ENCODE measurements at regions not wholly inside any gene's neighbourhood (a gene's known extent, or its start where the extent isn't known, plus 50 kb on each side); places are given as distances from the start of the nearest gene placed in this dataset.

DNA sequence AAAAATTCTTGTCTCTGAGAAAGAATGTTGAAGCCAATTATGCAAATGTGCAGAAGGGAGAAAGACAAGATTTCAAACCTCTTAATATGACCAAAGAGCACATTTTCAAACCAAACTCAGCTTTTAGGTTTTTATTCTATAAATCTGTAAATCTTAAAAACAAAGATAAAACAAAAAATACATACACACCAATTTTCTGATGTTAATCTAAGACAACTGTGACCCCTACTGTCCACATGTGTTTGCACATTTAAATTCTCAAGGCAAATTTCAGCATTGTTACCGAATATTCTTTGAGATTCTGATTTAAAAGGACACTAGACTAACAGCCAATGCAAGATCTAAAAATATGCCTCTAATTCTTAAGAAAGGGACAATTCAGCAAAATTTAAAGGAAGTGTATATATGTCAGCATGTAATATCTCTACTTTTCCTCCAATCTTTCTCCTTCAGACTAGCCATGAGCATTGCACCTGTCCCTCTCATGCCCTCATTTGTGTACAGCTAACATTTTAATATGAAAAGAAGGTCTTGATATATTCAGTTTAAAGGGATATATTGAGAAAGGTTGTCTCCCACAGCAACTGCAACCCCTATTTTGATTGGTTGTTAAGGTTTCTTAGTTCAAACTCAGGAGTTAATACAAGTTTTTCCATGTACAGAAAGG lies 417.9 kb downstream of the IPMK start:
- H3K27me3 Mint-ChIP-seq = no peaks in the 10 kb centered on the region

DNA sequence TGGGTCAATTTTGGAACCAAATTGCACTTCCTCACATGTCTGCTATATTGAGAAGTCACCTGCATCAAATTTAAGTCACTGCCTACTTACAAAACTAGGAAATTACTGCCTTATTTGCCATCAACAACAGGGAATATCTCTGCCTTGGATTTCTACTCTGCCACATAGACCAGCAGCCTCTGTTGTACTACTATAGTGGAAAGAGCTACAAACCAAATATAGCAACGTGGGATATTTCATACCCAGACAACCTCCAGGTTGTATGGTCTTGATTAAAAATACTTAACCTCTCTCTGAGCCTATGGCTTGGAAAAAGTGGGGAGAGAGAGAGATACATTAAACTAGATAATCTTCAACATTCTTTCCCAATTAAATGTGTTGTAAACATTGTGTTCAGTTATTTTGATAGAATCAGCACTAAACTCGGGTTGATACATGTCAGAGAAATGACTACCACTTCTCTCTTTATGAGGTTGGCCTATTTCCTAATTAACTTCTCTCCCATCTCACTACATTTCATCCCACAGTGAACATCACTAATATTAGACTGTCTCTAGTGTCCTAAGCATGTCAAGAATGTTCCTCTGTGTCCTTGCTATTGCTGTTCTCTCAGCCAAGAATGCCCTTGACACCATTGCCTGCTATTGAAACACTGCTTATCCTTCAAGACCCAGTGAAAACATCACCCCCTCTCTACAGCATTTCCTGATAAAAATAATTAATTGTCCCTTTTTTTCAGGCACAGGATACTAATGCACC lies 421.2 kb downstream of the IPMK start:
- H3K4me3 Mint-ChIP-seq = no peak overlapping the region
- H3K27me3 Mint-ChIP-seq = no peaks in the 10 kb centered on the region
- H3K27ac Mint-ChIP-seq = no peak overlapping the region
- no peaks in the 10 kb centered on the region for H3K4me1 Mint-ChIP-seq
- DNase-seq = no peak
- H3K9me3 Mint-ChIP-seq = no peaks in the 10 kb centered on the region
- no peaks in the 10 kb centered on the region for H3K36me3 Mint-ChIP-seq

More for the DNA sequence above, 417.9 kb downstream of the IPMK start:
- H3K27ac Mint-ChIP-seq = no peak overlapping the region
- no peaks in the 10 kb centered on the region for H3K4me1 Mint-ChIP-seq
- no peak for DNase-seq
- no peak overlapping the region for H3K4me3 Mint-ChIP-seq
- H3K36me3 Mint-ChIP-seq = no peaks in the 10 kb centered on the region
- H3K9me3 Mint-ChIP-seq = no peaks in the 10 kb centered on the region

DNA sequence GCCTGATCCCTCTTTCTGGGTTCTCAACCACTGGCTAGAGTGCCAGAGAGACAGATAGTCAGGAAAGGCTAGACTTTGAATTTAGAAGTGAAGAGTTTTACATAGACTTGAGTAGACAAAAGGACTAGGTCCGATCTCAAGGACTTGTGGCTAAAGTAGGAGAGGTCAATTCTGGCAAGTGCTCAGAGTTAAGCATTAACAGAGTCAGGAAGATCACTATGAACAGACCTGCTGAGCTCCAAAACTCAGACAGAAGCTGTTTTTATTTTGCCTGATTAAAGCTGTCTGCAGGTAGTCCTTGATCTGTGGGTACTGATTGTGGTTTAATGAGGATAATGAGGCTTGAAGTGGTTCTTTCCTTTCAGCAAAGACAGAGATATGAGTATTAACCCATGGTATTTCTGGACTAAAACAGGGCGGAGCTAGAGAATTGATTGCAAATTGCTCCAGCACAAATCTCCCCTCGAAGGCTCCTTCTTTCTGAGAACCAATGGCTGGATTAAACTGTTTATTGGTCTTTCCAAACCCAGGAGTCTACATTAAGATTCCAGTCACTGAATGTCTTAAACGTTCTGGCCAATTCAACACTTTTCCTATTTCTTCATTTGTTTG lies 423.2 kb downstream of the IPMK start:
- Mint-ChIP-seq H3K27ac (no peak overlapping the region), H3K27me3 (no peaks in the 10 kb centered on the region), H3K4me3 (no peak overlapping the region), H3K36me3 (no peaks in the 10 kb centered on the region), H3K9me3 (no peaks in the 10 kb centered on the region), H3K4me1 (no peaks in the 10 kb centered on the region)
- DNase-seq = no peak

DNA sequence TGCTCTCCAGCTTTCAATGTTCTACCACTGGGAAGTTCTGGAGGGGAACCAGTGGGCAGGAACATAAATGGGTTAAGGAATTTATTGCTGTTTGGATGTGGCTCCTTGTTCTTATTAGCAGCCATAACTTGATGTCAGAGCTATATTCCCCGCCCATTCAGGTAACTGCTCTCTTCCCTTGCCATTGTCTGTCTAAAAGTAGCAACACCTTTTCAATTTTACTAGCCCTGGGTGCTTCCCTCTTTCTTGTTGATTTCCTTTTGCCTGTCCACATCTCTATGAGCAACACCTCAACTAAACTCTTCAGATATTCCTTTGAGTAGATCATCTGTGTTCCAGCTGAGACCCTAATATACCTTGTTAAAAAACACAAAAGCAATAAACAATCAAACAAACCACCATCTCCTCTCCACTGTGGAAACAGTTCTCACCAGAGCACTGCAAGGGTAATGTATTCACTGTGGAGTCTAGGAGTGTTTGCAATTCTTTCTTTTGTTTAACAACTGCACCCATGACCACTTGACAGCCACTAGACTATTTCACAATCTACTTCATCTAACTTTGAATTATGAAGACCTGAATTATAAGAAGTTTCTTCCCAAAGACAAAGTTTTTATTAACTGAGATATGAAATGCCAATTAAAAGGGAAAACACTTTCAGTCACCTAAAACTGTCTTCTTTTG lies 436.7 kb downstream of the IPMK start:
- H3K4me3 Mint-ChIP-seq = no peak overlapping the region
- no peaks in the 10 kb centered on the region for H3K9me3 Mint-ChIP-seq
- no peak overlapping the region for H3K27ac Mint-ChIP-seq
- no peaks in the 10 kb centered on the region for H3K27me3 Mint-ChIP-seq
- no peaks in the 10 kb centered on the region for H3K36me3 Mint-ChIP-seq
- no peak for DNase-seq
- no peaks in the 10 kb centered on the region for H3K4me1 Mint-ChIP-seq

DNA sequence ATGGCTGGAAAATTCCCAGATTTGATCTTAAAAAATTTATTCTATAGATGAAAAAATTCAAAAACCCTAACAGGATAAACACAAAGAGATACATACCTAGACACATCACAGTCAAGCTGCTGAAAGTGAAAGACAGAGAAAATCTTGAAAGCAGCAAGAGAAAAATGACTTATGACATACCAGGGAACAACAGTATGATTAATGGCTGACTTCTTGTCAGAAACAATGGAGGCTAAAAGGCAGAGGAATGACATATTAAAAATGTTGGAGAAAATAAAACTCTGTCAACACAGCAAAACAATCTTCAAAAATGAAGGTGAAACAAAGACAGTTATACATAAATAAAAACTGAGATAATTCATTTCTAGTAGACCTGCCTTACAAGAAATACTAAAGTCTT lies 442.7 kb downstream of the IPMK start:
- H3K27ac Mint-ChIP-seq = no peak overlapping the region
- no peaks in the 10 kb centered on the region for H3K27me3 Mint-ChIP-seq
- H3K4me3 Mint-ChIP-seq = no peak overlapping the region
- no peaks in the 10 kb centered on the region for H3K9me3 Mint-ChIP-seq
- H3K36me3 Mint-ChIP-seq = no peaks in the 10 kb centered on the region
- H3K4me1 Mint-ChIP-seq = no peaks in the 10 kb centered on the region
- no peak for DNase-seq

DNA sequence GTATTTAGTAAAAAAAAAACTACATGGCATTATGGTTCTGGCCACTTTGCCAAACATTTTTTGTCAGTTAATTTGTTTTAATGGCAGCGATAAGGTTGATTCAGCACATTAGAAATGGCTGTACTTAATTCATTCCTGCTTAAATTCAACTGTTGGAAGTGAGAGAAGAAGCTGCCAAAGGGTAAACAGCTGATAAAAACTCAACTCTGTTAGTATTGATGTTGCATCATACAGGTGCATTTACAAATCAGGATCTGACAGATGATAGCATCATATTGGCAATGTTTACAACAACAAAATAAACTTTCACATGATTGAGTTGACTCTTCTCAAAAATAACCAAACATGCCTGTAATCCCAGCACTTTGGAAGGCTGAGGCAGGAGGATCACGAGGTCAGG lies 444.3 kb downstream of the IPMK start:
- no peak overlapping the region for H3K27ac Mint-ChIP-seq
- no peaks in the 10 kb centered on the region for H3K4me1 Mint-ChIP-seq
- no peaks in the 10 kb centered on the region for H3K36me3 Mint-ChIP-seq
- no peak overlapping the region for H3K4me3 Mint-ChIP-seq
- H3K27me3 Mint-ChIP-seq = no peaks in the 10 kb centered on the region
- DNase-seq = no peak
- no peaks in the 10 kb centered on the region for H3K9me3 Mint-ChIP-seq

DNA sequence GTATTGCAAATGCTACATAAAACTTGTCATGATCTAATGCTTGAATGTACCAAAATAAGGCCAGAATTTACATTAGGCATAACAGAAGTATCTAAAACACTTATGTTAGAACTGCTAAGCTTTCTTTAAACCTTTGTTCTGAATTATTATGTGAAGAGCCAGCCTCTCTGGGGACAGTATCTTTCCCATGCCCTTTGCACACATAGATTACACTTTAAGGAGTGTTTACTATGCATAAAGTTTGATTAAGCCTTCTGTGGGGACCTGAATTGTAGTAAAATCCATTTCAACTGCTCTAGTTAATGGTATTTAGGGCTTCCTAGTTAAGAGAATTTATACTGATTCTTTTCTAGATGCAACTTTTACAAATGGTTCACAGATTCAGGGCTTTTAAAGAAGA lies 444.7 kb downstream of the IPMK start:
- Mint-ChIP-seq H3K27ac (no peak overlapping the region), H3K4me1 (no peaks in the 10 kb centered on the region), H3K27me3 (no peaks in the 10 kb centered on the region), H3K4me3 (no peak overlapping the region), H3K36me3 (no peaks in the 10 kb centered on the region), H3K9me3 (no peaks in the 10 kb centered on the region)
- DNase-seq = no peak

DNA sequence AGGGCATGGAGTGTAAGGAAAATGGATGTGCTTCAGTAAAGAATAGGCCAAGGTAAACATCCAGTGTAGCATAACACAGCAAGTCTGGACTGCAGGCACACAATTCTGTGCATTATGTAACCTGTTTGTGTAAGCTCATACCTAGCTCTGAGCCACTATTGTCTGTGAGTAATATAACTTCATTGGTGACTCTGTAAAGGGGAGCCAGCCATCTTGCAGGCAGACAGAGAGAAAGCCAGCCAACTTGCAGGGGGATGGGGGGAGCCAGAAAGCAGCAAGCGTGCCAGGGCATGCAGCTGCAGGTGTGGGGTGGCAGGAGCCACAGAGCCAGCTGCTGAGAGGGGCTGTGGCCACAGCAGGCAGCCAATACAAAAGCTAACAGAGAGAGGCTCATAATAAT lies 449.2 kb downstream of the IPMK start:
- H3K36me3 Mint-ChIP-seq = no peaks in the 10 kb centered on the region
- no peak overlapping the region for H3K4me3 Mint-ChIP-seq
- H3K27me3 Mint-ChIP-seq = no peaks in the 10 kb centered on the region
- no peaks in the 10 kb centered on the region for H3K4me1 Mint-ChIP-seq
- H3K9me3 Mint-ChIP-seq = no peaks in the 10 kb centered on the region
- H3K27ac Mint-ChIP-seq = no peak overlapping the region
- no peak for DNase-seq

DNA sequence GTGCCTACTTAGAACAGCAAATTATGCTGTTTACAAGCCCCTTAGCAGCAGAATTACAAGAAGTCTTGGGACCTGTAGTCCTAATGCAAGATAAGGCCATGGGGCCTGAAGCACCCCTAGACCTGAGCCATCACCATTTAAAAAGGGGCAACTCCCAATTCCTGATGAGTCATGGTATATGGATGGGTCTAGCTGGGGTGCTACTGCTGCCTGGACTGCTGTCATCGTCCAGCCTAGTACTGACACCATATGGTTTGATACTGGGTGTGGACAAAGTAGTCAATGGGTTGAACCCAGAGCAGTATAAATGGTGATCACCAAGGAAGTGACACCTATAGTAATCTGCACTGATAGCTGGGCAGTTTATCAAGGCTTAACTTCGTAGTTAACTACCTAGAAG lies 450.0 kb downstream of the IPMK start:
- Mint-ChIP-seq H3K9me3 (no peaks in the 10 kb centered on the region), H3K27me3 (no peaks in the 10 kb centered on the region), H3K4me1 (no peaks in the 10 kb centered on the region), H3K4me3 (no peak overlapping the region), H3K36me3 (no peaks in the 10 kb centered on the region), H3K27ac (no peak overlapping the region)
- DNase-seq = no peak

DNA sequence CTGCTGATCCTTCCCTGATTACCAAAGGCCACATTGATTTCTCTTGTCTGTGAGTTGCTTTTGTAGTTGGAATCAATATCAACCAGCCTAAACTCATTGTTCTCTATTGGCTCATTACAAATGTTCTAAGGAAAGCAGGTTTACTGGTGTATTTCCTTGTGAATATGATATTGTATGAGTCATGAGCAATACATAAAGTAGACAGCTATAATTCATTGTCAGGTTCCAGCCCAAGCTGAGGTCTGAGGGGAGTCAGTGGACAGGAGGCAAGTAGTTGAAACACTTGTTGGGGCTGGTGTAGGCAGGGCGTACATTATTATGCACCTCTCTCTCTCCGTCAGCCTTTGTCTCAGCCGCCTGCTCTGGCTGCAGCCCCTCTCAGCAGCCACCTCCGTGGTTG lies 451.7 kb downstream of the IPMK start:
- Mint-ChIP-seq H3K27ac (no peak overlapping the region), H3K4me3 (no peak overlapping the region), H3K36me3 (no peaks in the 10 kb centered on the region), H3K27me3 (no peaks in the 10 kb centered on the region), H3K4me1 (no peaks in the 10 kb centered on the region), H3K9me3 (no peaks in the 10 kb centered on the region)
- no peak for DNase-seq

DNA sequence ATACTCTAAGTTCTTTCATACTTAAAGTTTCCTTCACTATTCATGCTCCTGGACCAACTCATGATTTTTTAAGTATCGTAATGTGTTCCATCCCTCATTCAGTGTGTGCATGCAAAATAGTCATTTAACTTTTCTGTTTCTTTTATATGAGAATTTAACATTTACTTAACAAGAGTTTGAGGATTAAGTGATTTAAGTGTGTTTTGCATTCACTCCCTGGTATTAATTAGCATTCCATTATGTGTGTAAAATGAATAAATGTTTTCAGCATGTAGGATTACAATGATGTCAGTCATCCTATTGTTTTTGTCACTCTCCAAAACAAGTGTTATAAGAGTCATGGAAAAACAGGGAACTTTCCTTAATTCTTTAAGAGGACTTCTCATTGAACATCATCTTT lies 457.7 kb downstream of the IPMK start:
- Mint-ChIP-seq H3K9me3 (no peaks in the 10 kb centered on the region), H3K4me3 (no peak overlapping the region), H3K27ac (no peak overlapping the region), H3K36me3 (no peaks in the 10 kb centered on the region), H3K4me1 (no peaks in the 10 kb centered on the region), H3K27me3 (no peaks in the 10 kb centered on the region)
- DNase-seq = no peak

DNA sequence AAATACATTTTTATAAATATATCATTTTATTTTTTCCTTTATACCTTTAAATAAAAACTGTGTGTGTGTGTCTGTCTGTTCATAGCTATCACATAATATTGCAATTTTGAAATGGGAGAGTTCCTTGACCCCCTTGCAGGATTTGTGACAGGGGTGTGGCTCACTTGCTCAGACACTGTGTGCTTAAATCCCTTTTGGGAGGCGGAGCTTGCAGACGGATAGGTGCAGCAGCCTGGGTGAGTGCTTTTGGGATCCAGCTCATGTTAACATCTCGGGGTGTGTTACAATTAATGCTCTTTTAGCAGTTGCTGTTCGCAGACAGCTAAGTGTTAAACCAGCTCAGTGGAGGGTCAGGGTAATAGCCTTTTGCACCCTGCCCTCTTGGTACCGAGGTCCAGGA lies 459.8 kb downstream of the IPMK start:
- Mint-ChIP-seq H3K27ac (no peak overlapping the region), H3K4me1 (no peaks in the 10 kb centered on the region), H3K36me3 (no peaks in the 10 kb centered on the region), H3K4me3 (no peak overlapping the region), H3K9me3 (no peaks in the 10 kb centered on the region), H3K27me3 (no peaks in the 10 kb centered on the region)
- no peak for DNase-seq

DNA sequence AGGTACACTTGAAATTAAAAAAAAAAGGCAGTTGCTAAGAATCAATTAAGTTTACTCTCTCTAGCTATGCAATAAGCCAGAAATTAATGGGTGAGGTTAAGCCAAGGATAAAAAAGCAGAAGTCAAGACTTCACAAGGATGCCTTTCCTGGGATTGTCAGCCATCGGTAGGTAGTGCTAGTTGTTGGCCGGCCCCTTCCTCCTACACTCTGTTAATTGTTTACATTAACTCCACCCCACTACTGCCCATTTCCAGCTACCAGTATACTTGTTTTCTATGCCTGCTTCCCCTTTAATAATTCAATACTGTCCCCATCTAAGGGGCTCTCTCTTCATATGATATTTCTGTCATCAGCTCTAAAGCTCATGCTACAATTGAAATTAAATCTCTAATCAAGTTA lies 461.0 kb downstream of the IPMK start:
- Mint-ChIP-seq H3K36me3 (no peaks in the 10 kb centered on the region), H3K27ac (no peak overlapping the region), H3K4me3 (no peak overlapping the region), H3K27me3 (no peaks in the 10 kb centered on the region), H3K9me3 (no peaks in the 10 kb centered on the region), H3K4me1 (no peaks in the 10 kb centered on the region)
- DNase-seq = no peak

DNA sequence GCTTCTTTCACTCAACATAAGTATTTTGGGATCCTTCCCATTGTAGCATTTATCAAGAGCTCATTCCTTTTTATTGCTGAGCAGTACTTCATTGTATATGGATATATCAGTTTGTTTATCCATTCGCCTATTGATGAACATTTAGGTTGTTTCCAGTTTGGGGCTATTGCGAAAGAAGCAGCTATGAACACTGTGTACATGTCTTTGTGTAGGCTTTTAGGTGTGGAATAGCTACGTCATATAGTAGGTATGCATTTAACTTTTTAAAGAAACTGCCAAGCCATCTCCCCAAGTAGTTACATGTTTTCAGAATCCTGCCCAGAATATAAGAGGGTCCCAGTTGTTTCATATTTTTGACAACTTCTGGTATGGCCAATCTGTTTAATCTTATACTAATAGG lies 468.1 kb downstream of the IPMK start:
- no peak for DNase-seq
- H3K36me3 Mint-ChIP-seq = no peaks in the 10 kb centered on the region
- no peaks in the 10 kb centered on the region for H3K27me3 Mint-ChIP-seq
- H3K4me3 Mint-ChIP-seq = no peak overlapping the region
- no peak overlapping the region for H3K27ac Mint-ChIP-seq
- H3K9me3 Mint-ChIP-seq = peaks cover 2% of the 10 kb centered on the region
- no peaks in the 10 kb centered on the region for H3K4me1 Mint-ChIP-seq

DNA sequence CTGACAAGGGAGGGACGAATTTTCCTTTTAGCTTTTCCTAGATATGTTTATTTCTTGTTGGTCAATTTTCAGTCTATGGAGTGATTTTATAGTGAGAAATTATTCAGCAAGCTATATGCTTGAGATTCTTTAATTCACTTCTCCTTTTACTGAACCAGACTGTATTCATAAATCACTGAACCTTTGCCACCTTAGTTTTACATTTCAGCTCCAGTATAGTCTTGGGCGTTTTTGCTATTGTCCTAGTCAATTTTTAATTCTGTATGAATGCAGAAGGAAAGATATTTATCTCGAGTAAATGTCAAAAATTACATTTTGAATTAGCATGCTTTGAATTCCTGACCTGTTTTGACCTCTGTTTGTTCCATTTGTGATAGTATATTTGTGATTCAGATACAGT lies 468.9 kb downstream of the IPMK start:
- Mint-ChIP-seq H3K4me3 (no peak overlapping the region), H3K9me3 (peaks cover 2% of the 10 kb centered on the region), H3K27me3 (no peaks in the 10 kb centered on the region), H3K27ac (no peak overlapping the region), H3K36me3 (no peaks in the 10 kb centered on the region), H3K4me1 (no peaks in the 10 kb centered on the region)
- DNase-seq = no peak
